GM19238 (cell line): ENCODE measurements at regions not wholly inside any gene's neighbourhood (a gene's known extent, or its start where the extent isn't known, plus 50 kb on each side); places are given as distances from the start of the nearest gene placed in this dataset.
"Not testable (repeated sequence)": the region's sequence is repeated elsewhere in the genome, so short reads cannot be mapped to it uniquely, and the experiment has no call there.

Experiments
- DNase-seq: peaks from one replicate; pipeline ENCODE4 v3.0.0; 2011; ENCODE audit warnings: low spot score; ENCODE audit not compliant: insufficient read length

DNA sequence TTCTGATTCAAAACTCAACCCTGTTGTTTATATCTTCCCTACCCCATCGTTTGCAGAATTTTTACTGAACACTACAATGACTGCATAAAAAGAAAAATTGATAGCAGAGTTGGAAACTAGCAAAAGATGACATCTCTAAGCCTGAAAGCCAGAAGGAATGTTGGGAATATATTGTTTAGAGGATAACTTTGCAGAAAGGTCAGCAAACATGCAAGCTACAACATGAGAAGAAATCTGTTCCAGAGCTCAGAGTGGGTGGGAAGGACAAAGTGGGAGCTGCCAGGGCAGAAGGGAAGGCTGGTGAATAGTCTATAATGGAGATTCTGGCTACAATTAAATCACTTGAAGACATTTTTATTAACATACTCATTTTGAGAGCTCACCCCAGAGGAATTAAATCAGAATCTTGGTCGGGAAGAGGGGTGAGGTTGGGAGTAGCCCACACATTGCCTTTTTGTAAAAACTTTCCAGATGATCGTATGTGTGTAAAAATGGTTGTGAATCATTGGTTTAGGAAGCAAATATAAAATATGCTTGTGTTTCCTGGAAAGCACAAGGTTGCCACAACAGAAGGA is 574.8 kb downstream of the FLRT2 start:
- DNase-seq, result no peak

DNA sequence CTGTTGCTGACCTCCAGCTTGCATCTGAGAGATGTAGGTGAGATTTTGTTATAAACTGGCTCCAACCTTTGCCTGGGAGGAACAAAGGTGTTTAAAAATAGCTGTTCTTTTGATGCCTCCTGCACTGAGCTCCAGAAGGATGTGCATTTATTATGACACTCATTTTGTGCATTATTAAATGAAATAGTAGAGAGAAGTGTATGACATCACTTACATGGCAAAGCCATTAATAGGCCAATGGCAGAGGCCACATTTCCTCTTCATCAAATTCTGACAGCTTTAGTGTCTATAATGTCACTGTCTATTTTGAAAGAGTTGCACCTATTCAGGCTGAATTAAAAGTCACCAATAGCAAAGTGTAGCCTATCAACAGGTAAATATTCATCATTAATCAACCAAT is 564.6 kb downstream of the FLRT2 start:
- no peak for DNase-seq

DNA sequence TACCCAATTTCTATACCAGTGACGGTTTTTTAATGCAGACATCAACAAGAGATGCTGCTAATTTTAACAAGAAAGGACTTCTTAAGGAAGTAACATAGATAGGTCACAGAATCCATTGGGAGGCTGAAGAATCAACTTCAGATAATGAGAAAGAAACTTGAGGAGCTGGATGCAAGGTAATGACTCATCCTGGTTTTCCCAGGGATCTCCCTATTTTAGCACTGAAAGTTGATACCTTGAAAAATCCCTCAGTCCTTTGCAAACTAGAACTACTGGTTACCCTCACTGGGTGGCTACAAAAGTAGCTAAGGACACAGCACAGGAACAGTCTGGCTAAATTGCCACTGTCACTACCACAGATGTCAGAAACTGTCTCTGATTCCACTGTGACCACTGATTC is 561.9 kb downstream of the FLRT2 start:
- no peak for DNase-seq

DNA sequence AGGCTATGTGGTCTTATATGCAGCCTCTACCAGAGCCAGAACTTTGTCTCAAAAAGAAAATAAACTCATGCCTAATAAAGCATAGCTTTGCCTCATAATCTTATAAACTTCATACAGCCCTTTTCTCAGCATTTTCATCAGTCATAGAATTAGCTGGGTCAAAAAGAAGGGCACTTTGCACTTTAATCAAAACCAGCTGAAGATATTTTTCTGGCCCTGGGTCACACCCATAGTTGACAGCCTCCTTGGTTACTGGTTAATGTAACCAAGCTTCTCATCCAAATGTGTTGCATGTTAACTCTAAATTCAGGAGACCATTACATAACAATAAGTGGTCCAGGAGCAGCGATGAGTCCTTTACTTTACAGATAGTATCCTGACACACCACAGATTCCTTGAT is 558.2 kb downstream of the FLRT2 start:
- DNase-seq, result no peak

DNA sequence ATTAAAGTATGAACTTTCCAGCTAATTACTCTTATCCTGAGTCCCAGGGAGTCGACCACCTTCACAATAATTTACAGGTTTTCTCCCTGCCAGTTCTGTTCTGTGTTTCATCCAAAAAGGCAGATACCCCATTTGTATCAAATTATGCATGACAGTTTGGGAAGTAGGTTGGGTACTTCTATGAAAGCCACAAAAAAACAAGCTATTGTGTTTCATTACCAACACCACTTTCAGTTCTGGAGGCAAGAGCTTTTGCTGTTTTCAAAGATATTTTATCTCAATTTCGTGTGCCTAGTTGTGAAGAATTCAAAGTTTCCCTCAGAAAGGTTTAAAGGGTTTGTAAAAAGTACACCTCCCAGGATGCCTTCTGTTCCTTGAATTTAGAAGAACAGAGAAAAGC is 557.4 kb downstream of the FLRT2 start:
- no peak for DNase-seq

DNA sequence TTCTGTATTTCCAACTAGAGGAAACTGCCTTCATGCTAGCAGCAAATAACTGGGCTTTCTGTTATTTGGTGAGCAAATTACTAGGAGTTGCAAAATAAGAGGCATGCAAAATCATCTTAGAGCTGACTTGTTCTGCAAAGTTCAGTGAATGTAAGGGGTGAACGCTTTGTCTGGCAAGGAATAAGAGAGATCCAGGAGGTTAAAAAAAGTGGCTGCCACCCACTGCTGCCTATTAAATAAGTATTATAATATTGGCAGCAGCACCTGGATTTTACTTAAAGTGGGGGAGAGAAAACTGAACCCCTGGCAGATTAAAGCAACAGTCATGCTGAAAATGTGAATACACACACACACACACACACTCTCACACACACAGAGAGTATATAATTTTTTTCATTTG is 557.0 kb downstream of the FLRT2 start:
- no peak for DNase-seq

DNA sequence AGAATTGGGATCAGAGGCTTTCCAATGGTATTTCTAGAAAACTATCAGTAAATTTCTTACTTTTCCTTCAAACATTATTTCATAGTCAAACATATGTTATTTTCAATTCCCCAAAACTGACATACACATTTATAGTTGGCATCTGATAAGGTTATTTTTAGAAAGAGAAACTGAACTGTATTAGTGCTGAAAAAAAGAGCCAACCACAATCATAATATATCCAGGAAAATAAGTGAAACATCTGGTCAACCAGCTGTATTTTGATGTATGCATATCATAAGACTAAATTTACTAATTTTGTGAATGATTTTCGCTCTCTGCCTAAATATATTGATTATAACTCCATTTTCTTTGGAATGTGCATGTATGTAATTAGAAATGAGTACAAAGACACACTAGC is 554.2 kb downstream of the FLRT2 start:
- DNase-seq, result no peak

DNA sequence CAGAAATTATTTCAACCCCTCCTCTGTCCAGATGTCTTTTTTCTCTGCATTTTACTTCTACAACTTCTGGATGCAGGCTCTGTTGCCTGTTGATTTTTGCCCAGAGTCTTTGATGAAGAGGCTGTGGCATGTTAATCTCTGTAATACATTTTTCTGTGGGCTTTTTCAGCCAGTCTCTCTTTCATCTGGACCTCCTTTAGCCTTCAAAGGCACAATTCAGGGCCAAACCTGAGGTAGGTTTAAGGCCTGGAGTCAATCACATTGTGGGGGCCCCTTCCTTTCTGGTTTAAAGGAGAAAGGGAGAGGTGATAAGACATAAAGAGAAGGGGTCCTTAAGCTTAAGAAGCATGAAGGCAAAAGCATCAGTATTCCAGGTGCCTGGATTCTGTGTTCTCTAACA is 553.7 kb downstream of the FLRT2 start:
- DNase-seq, result no peak

DNA sequence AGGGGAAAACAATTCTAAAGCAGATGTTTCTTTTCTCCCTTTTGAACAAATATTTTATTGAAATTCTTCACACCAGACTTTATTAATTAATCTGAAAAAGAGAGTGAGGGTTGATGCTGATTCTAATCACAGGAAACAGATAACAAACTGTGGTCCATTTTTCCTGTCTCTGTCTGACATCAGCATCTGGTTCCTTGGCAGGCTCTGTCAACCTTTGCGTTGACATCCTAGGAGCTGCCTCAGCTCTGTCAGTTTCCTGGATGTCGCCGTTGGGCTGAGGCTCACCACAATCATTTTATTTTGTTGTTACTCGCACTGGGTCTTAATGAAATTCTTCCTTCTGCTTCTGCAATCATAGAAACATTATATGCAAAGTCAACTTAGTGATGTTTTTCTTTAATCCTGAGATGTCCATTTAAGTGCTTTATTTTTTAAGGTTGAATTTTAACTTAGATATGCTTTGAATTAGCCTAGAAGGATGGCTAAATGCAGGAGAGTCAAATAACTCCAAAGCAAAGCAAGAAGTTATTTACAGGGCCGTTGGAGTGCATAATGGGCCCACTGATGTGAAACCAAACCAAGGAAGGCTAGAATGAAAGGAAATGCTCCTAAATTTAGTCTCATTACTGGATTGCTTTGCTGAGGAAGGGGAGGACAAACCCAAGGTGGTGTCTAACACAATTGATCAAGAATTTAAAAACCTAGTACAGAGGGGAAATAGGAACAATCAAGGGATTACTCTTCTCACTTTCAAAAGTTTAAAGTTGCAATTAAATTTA is 542.4 kb downstream of the FLRT2 start:
- no peak for DNase-seq

DNA sequence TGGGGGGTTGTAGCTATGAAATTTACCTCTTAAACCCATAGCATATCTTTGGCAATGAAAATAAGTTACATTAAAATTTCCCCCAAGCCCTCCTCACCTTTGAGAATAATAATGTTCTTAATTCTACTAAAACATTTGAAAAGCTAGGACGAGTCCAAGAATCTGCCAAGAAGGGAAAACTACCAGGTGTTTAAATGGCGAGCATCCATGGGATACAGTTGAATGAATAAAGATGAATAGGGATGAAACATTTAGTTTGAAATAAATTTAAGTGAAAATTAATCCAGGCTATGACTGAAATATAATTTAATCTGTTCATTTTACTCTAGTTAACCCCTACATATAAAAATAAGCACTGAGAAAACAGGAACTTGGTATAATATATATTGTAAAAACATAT is 536.7 kb downstream of the FLRT2 start:
- DNase-seq, result no peak

DNA sequence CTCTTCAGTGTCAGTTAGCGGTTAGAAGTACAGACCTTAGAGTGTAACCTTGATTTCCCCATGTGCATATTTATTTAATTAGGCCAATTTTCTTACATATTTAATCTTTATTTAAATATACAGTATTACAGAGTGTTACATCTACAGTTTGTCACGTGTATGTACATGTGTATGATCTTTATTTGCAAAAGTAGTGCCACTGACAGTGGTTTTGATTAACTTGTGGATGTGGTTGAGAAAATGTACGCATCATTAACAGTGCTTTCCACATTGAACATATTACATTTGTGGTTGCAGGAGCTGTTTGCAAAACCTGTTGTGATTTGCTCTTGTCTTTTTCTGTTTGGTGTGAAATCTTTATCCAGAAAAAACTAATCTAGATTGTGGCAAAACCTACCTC is 535.5 kb downstream of the FLRT2 start:
- no peak for DNase-seq

DNA sequence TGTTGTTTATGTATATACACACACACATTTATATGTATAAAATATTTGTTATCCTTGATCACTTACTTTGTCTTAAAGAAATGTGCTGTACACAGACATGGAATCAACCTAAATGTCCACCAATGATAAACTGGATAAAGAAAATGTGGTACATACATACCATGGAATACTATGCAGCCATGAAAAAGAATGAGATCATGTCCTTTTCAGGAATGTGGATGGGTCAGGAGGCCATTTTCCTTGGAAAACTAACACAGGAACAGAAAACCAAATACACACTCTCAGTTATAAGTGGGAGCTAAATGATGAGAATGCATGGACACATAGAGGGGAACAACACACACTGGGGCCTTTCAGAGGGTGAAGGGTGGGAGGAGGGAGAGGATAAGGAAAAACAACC is 534.7 kb downstream of the FLRT2 start:
- not testable (repeated sequence) for DNase-seq

DNA sequence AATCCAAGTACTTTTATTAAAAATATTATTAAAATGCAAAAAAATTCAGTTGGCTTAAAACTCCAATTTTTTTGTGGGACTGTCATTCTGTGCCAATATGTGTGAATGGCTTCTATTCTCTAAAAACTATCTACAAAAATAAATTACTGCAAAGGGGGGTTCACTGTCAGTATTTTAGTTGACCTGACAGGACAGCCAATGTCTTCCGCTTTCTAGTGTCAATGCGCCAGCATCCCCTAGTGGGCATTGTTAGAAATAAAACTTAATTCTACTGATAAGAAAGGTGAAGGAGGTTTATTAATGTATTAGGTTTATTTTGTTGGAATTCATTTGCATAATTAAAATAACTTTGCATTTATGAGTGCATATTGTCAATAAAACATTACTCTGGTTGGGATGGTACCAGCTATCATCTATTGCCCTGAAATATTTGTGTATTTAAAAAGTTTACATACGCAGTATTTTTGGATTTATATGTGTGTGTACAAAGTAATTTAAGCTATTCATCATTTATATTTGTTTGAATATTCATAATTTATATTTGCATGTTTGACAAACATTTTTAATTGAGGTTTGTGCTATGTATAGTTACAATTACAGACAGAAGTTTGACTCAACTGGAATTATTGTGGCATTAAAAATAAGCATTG is 527.2 kb downstream of the FLRT2 start:
- DNase-seq, result no peak

DNA sequence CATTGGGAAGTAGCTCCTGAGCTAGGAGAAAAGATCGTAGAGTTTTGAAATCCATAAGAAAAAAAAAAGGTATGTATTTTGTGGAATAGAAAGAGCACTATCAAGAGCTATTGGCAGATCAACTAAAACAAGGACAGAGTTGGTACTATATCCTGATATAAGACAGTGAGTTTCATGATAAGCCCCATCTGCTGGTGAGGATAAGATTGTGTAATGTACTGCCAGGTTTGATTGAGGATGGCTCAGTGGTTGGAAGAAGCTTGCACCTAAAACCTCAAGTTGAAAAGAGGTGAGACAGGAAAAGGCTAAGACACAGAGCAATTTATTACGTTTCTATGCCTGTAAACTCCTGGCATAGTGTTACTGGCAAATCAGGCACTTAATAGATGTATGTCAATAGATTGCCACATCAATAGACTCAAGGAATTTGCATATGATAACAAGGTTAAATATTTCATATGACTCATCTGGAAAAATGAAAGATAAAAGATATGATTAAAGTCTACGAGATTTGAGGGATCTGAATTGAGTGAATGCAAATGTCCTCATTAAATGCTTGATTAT is 525.6 kb downstream of the FLRT2 start:
- DNase-seq, result no peak

DNA sequence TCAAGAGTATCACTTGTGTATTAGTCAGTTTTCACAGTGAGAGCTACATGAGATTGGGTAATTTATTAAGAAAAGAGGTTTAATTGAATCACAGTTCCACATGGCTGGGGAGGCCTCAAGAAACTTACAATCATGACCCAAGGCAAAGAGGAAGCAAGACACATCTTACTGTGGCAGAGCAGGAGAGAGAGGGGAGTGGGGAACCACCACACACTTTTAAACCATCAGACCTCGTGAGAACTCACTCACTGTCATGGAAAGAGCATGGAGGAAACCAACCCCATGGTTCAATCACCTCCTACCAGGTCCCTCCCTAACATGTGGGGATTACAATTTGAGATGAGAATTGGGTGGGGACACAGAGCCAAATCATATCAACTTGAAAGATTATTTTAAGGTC is 522.9 kb downstream of the FLRT2 start:
- DNase-seq, result no peak

DNA sequence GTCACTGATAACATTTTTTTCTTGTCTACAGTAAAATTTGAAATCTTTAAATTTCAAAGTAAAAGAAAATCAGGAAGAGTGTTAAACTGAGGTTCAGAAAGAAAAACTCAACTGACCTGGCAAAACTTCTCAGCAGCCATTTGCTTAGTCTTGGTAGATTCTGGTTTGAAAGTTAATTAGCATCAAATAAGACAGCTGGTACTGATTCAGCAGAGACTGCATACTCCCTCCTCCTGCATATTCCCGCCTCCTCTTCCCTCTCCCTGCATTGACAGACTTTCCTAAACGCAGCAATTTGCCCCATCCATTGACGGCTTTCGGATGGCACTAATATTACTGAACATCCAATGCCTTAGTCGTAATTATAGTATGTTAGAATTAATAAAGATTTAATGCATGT is 520.8 kb downstream of the FLRT2 start:
- DNase-seq, result no peak

DNA sequence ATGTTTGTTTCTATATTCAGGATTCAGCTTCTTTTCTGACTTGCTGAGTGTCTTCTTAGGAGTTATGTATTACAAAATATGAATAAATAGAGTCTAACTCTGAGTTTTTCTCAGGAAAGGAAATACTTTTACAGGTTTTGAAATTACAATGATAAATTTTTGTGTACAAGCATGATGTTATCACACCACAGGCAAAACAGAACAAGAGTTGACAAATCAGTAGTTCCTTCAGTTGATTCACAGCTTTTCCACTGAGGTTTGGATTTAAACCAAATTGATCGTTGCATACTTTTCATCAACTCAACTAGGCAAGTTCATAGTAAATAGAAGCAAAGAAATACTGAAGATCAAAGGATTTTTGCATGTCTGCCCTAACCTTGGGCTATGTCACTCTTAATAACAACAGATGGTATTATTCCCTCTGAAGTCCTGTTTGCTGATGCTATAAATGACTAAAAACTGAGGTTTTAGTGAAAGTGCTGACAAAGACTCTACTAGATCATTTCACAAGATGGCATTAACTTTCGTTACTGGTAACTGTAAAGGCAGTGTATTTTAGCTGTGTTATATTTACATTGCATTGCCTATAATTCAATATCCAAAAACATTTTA is 520.2 kb downstream of the FLRT2 start:
- no peak for DNase-seq

DNA sequence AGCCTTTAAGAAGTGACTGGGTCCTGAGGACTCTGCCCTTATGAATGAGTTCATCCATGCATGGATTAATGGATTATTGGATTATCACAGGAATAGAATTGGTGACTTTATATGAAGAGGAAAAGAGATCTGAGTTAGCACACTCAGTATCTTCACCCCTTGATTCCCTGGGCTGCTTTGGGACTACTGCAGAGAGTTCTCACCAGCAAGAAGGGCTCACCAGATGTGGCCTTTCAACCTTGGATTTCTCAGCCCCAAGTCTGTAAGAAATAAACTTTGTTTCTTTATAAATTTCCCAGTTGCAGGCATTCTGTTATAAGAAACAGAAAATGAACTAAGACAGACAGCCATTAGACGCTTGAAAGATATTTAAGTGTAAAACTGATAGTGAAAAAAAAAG is 509.2 kb downstream of the FLRT2 start:
- DNase-seq, result no peak

DNA sequence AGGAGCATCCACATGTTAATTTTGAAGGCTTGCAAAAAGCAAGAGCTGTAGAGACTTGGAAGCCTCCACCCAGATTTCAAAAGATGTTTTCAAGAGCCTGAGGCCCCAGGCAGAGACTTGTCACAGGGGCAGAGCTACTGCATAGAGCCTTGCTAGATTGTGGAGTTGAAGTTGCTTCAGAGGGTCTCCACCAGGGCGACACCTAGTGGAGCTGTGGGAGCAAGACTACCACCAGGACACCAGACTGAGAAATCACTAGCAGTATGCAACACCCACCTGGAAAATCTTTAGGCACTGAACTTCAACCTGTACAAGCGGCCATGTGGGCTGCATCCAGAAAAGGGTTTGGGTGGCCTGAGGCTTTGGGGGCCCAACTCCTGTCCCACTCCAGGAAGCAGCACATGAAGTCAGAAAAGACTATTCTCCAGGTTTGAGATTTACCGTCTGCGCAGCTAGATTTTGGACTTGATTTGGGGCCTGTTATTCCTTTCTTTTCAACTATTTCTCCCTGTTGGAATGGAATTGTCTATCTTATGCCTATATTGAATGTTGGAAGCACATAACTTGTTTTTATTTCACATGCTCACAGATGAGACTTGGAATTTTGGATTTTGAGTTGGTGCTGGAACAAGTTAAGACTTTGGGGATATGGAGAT is 508.6 kb downstream of the FLRT2 start:
- DNase-seq, result no peak

DNA sequence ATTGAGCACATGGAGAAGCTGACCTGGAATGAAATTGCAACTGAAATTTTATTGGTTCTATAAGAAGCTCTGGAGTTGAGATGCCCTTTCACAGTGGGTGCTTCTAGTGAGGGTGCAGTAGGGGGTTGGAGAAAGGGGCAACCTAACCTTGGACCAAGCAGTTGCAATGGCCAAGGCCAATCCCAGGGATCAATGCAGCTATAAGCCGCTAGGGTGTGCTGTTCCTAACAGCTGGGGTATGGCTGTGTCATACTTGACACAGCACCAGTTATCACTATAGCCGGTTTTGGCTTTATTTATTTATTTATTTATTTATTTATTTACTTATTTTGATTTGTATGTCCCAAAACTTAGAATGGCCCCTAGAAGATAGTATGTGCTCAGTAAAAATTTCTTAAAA is 505.9 kb downstream of the FLRT2 start:
- DNase-seq, result no peak

DNA sequence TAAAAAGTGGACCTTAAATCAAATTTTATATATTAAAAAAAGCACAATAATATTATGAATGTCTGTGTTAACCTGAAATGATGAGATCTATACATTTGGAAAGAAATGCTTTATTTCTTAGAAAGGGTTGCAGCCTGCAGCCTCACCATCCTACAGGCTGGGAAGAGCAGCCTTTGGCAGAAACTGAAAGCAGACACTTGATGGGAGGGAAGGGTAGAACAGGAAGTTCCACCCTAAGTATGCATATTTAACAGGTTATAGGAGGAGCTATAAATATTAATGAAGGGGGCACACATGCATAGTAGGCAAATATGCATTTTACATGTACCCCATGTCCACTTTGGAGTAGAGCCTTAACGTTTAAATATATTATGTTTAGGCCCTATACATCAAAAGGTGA is 498.0 kb downstream of the FLRT2 start:
- DNase-seq, result no peak

DNA sequence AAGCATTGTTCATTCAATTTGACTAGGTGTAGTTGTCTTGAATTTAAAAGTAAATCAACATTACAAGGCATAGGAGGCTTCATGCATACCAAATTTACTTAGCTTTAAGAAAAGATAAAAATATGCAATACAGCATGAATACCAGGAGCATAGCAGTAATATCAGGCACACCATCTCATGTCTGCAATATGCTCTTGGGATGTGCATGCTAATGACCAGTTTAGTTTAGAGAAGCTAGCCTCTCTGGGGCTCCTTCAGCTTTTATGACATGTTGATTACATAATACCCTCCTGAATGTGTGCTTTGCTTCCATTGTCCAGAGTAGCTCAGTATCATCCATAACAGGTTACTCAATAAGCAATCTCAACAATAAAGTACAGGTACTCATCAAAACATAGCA is 497.2 kb downstream of the FLRT2 start:
- DNase-seq, result no peak
